ENCODE measurements at regions not wholly inside any gene's neighbourhood (a gene's known extent, or its start where the extent isn't known, plus 50 kb on each side); places are given as distances from the start of the nearest gene placed in this dataset.

- Histone ChIP-seq H3K4me1 (no peaks in the 10 kb centered on the region), H3K27me3 (no peaks in the 10 kb centered on the region), H3K27ac (no peak overlapping the region), H3K36me3 (no peaks in the 10 kb centered on the region), H3K4me3 (no peak overlapping the region), H3K9me3 (no peaks in the 10 kb centered on the region)
- no peak for TF ChIP-seq CTCF (IDR thresholded peaks at IDR 0.05 in 4 of 5, conservative IDR thresholded peaks at IDR 0.05 in 1 of 5)
- no peak for TF ChIP-seq POLR2A (IDR thresholded peaks at IDR 0.05)
- ATAC-seq = no peak
- intact Hi-C loops (cut with DNase I; ENCODE audit: low total_unique reads) (no loop called here), in situ Hi-C loops (cut with MboI; ENCODE audit: low sequenced_read_pairs in 4 of 4) (no loop called here)
- no peak for DNase-seq
These were observed 320.8 kb downstream of the MAT2B start for GRCh38 chr5:163826201-163826600.

GRCh38 chr5:163832155-163832554, 326.7 kb downstream of the MAT2B start:
- no peak overlapping the region for H3K4me3 ChIP-seq
- intact Hi-C loops (cut with DNase I; ENCODE audit: low total_unique reads) = no loop called here
- ATAC-seq = no peak
- DNase-seq = no peak
- no peak overlapping the region for H3K27ac ChIP-seq
- no peaks in the 10 kb centered on the region for H3K4me1 ChIP-seq
- H3K36me3 ChIP-seq = no peaks in the 10 kb centered on the region
- no peaks in the 10 kb centered on the region for H3K9me3 ChIP-seq
- in situ Hi-C loops (cut with MboI; ENCODE audit: low sequenced_read_pairs in 4 of 4) = no loop called here
- H3K27me3 ChIP-seq = no peaks in the 10 kb centered on the region
- TF ChIP-seq CTCF (IDR thresholded peaks at IDR 0.05 in 4 of 5, conservative IDR thresholded peaks at IDR 0.05 in 1 of 5) (no peak), POLR2A (IDR thresholded peaks at IDR 0.05) (no peak)

GRCh38 chr5:163838738-163839137, 333.3 kb downstream of the MAT2B start:
- no peaks in the 10 kb centered on the region for H3K27me3 ChIP-seq
- no peaks in the 10 kb centered on the region for H3K36me3 ChIP-seq
- no peak overlapping the region for H3K27ac ChIP-seq
- in situ Hi-C loops (cut with MboI; ENCODE audit: low sequenced_read_pairs in 4 of 4) = no loop called here
- ATAC-seq = no peak
- intact Hi-C loops (cut with DNase I; ENCODE audit: low total_unique reads) = no loop called here
- no peaks in the 10 kb centered on the region for H3K4me1 ChIP-seq
- TF ChIP-seq CTCF (IDR thresholded peaks at IDR 0.05 in 4 of 5, conservative IDR thresholded peaks at IDR 0.05 in 1 of 5) (no peak), POLR2A (IDR thresholded peaks at IDR 0.05) (no peak)
- peaks cover 0 to under 1% (median 0%) of the 10 kb centered on the region in 3 donors for H3K9me3 ChIP-seq
- no peak for DNase-seq
- H3K4me3 ChIP-seq = no peak overlapping the region

GRCh38 chr5:163846512-163846911, 341.1 kb downstream of the MAT2B start:
- no peak for TF ChIP-seq POLR2A (IDR thresholded peaks at IDR 0.05)
- no peak for TF ChIP-seq CTCF (IDR thresholded peaks at IDR 0.05 in 4 of 5, conservative IDR thresholded peaks at IDR 0.05 in 1 of 5)
- ATAC-seq (no peak), DNase-seq (no peak)
- intact Hi-C loops (cut with DNase I; ENCODE audit: low total_unique reads) = no loop called here
- Histone ChIP-seq H3K36me3 (no peaks in the 10 kb centered on the region), H3K27ac (no peak overlapping the region), H3K4me1 (no peaks in the 10 kb centered on the region), H3K27me3 (no peaks in the 10 kb centered on the region), H3K4me3 (no peak overlapping the region), H3K9me3 (peaks cover 0 to 3% (median 0%) of the 10 kb centered on the region in 3 donors)
- in situ Hi-C loops (cut with MboI; ENCODE audit: low sequenced_read_pairs in 4 of 4) = no loop called here

GRCh38 chr5:163855754-163856153, 350.3 kb downstream of the MAT2B start:
- intact Hi-C loops (cut with DNase I; ENCODE audit: low total_unique reads) = no loop called here
- TF ChIP-seq CTCF (IDR thresholded peaks at IDR 0.05 in 4 of 5, conservative IDR thresholded peaks at IDR 0.05 in 1 of 5) = no peak
- TF ChIP-seq POLR2A (IDR thresholded peaks at IDR 0.05) = no peak

More at GRCh38 chr5:163855754-163856153, 350.3 kb downstream of the MAT2B start:
- in situ Hi-C loops (cut with MboI; ENCODE audit: low sequenced_read_pairs in 4 of 4) = no loop called here
- Histone ChIP-seq H3K9me3 (no peaks in the 10 kb centered on the region), H3K4me1 (no peaks in the 10 kb centered on the region), H3K27ac (no peak overlapping the region), H3K27me3 (no peaks in the 10 kb centered on the region), H3K4me3 (no peak overlapping the region), H3K36me3 (no peaks in the 10 kb centered on the region)
- DNase-seq = no peak
- no peak for ATAC-seq

Data from gastrocnemius medialis (tissue), 4 donors.